CD4-positive, alpha-beta T cell treated with Interleukin-6 for 4 hours (primary cell): ENCODE measurements at regions not wholly inside any gene's neighbourhood (a gene's known extent, or its start where the extent isn't known, plus 50 kb on each side); places are given as distances from the start of the nearest gene placed in this dataset.
"Not testable (repeated sequence)": the region's sequence is repeated elsewhere in the genome, so short reads cannot be mapped to it uniquely, and the experiment has no call there.

Experiments used
- DNase-seq: peaks from one replicate; pipeline ENCODE4 v3.0.0-alpha.2; 2020; ENCODE audit warnings: mixed read lengths

GRCh38 chr10:23779301-23779700, 340.4 kb downstream of the OTUD1 start:
- DNase-seq, result no peak

GRCh38 chr10:23780331-23780730, 341.5 kb downstream of the OTUD1 start:
- no peak for DNase-seq

GRCh38 chr10:23786594-23786993, 347.7 kb downstream of the OTUD1 start:
- no peak for DNase-seq

GRCh38 chr10:23793577-23793976, 354.7 kb downstream of the OTUD1 start:
- no peak for DNase-seq

- DNase-seq, result not testable (repeated sequence)
These were observed 358.6 kb downstream of the OTUD1 start for GRCh38 chr10:23797452-23797851.

GRCh38 chr10:23804125-23804524, 365.2 kb downstream of the OTUD1 start:
- no peak for DNase-seq

GRCh38 chr10:23813687-23814086, 374.8 kb downstream of the OTUD1 start:
- DNase-seq, result no peak

- DNase-seq, result no peak
These were observed 379.6 kb downstream of the OTUD1 start for GRCh38 chr10:23818484-23818883.

- no peak for DNase-seq
These were observed 381.9 kb downstream of the OTUD1 start for GRCh38 chr10:23820792-23821191.

- no peak for DNase-seq
These were observed 384.1 kb upstream of the KIAA1217 start for GRCh38 chr10:23824822-23825221.

GRCh38 chr10:23826421-23826820, 382.5 kb upstream of the KIAA1217 start:
- DNase-seq, result no peak

- no peak for DNase-seq
These were observed 379.4 kb upstream of the KIAA1217 start for GRCh38 chr10:23829556-23829955.

GRCh38 chr10:23834091-23834490, 374.8 kb upstream of the KIAA1217 start:
- DNase-seq, result no peak

- DNase-seq, result no peak
These were observed 358.3 kb upstream of the KIAA1217 start for GRCh38 chr10:23850631-23851030.

- DNase-seq, result no peak
These were observed 349.3 kb upstream of the KIAA1217 start for GRCh38 chr10:23859598-23859997.

- no peak for DNase-seq
These were observed 344.2 kb upstream of the KIAA1217 start for GRCh38 chr10:23864631-23865147.

- DNase-seq, result not testable (repeated sequence)
These were observed 342.0 kb upstream of the KIAA1217 start for GRCh38 chr10:23866985-23867384.

GRCh38 chr10:23868121-23868520, 340.8 kb upstream of the KIAA1217 start:
- DNase-seq, result no peak

GRCh38 chr10:23869548-23869947, 339.4 kb upstream of the KIAA1217 start:
- no peak for DNase-seq

- no peak for DNase-seq
These were observed 338.9 kb upstream of the KIAA1217 start for GRCh38 chr10:23869996-23870395.

- no peak for DNase-seq
These were observed 338.0 kb upstream of the KIAA1217 start for GRCh38 chr10:23870651-23871610.

GRCh38 chr10:23872290-23872689, 336.6 kb upstream of the KIAA1217 start:
- DNase-seq, result no peak

- DNase-seq, result no peak
These were observed 331.1 kb upstream of the KIAA1217 start for GRCh38 chr10:23877791-23878320.

- no peak for DNase-seq
These were observed 324.3 kb upstream of the KIAA1217 start for GRCh38 chr10:23884670-23885069.
